ENCODE measurements at regions not wholly inside any gene's neighbourhood (a gene's known extent, or its start where the extent isn't known, plus 50 kb on each side); places are given as distances from the start of the nearest gene placed in this dataset.

GRCh38 chr2:240293557-240294461, 141.7 kb upstream of the GPC1 start:
- Histone ChIP-seq H3K4me1 (ENCODE audit: control insufficient read depth in 1 of 2, insufficient read depth in 2 of 2, low read depth in 1 of 2, low read length in 1 of 2) (peaks cover 0 to 5% of the 10 kb centered on the region in 2 experiments; a peak in 1 of 4 replicates), H4K20me1 (ENCODE audit: insufficient read depth) (no peaks in the 10 kb centered on the region), H3K27ac (ENCODE audit: low read depth in 2 of 2, low read length in 1 of 2) (no peak overlapping the region), H3K27me3 (ENCODE audit: insufficient read depth) (no peaks in the 10 kb centered on the region), H3K9me3 (no peaks in the 10 kb centered on the region), H3K36me3 (replicated peaks in 1 of 2; ENCODE audit: control insufficient read depth in 1 of 2, insufficient read depth in 2 of 2, low read length in 1 of 2) (no peaks in the 10 kb centered on the region), H2AFZ (ENCODE audit: low read depth) (no peak overlapping the region), H3K9me2 (no peaks in the 10 kb centered on the region), H3F3A (replicated peaks; ENCODE audit: insufficient read depth) (no peaks in the 10 kb centered on the region), H3K9ac (no peak overlapping the region), H3K4me2 (no peak overlapping the region), H3K4me3 (ENCODE audit: low read depth in 2 of 2, low read length in 1 of 2) (no peak overlapping the region), H3K79me2 (ENCODE audit: insufficient read depth) (no peaks in the 10 kb centered on the region)
- CTCF ChIA-PET = interaction anchor here (1.1 to 1.5 kb wide), 3 partner anchors 10 to 145 kb away, joined by 3 to 4 read pairs (median 3); no protein-coding TSS in a partner anchor
- peak; percentile 21 for DNase-seq
- POLR2A ChIA-PET = no interaction called here
- WGBS (ENCODE audit: low lambda C conversion rate) = 34% methylated on average over 8 of the region's 24 CpGs
- TF ChIP-seq TAF1 (IDR thresholded peaks at IDR 0.05; ENCODE audit: borderline replicate concordance, low read depth, low read length) = no peak
- TF ChIP-seq IRF3 (IDR thresholded peaks at IDR 0.05; ENCODE audit: low read depth, low read length) = no peak
- no peak for TF ChIP-seq YY1 (IDR thresholded peaks at IDR 0.05; ENCODE audit: low read depth)
- no peak for TF ChIP-seq JUND (IDR thresholded peaks at IDR 0.05)
- no peak for TF ChIP-seq POLR2AphosphoS5 (IDR thresholded peaks at IDR 0.05; ENCODE audit: low read depth, low read length)
- no peak for TF ChIP-seq NRF1 (IDR thresholded peaks at IDR 0.05; ENCODE audit: low read depth, low read length)
- TF ChIP-seq TCF12 (IDR thresholded peaks at IDR 0.05) = no peak
- no peak for TF ChIP-seq EZH2phosphoT487 (IDR thresholded peaks at IDR 0.05; ENCODE audit: borderline replicate concordance, low read depth)
- TF ChIP-seq FOXM1 (IDR thresholded peaks at IDR 0.05; ENCODE audit: low read depth) = no peak
- TF ChIP-seq ZBTB33 (IDR thresholded peaks at IDR 0.05; ENCODE audit: borderline replicate concordance, low read depth) = no peak
- TF ChIP-seq SIN3A (IDR thresholded peaks at IDR 0.05; ENCODE audit: borderline replicate concordance, low read depth, low read length) = no peak
- TF ChIP-seq RFX5 (IDR thresholded peaks at IDR 0.05; ENCODE audit: low read length) = no peak
- no peak for TF ChIP-seq EP300 (IDR thresholded peaks at IDR 0.05; ENCODE audit: borderline replicate concordance in 1 of 2, low read depth in 1 of 2, low read length in 1 of 2)
- TF ChIP-seq USF2 (IDR thresholded peaks at IDR 0.05; ENCODE audit: borderline replicate concordance, low read depth, low read length) = no peak
- TF ChIP-seq MAX (IDR thresholded peaks at IDR 0.05; ENCODE audit: low read depth) = no peak
- TF ChIP-seq MXI1 (IDR thresholded peaks at IDR 0.05; ENCODE audit: low read depth, low read length) = no peak
- TF ChIP-seq USF1 (IDR thresholded peaks at IDR 0.05; ENCODE audit: borderline replicate concordance, low read depth) = no peak
- no peak for TF ChIP-seq CHD2 (IDR thresholded peaks at IDR 0.05; ENCODE audit: low read length, partially characterized antibody)
- TF ChIP-seq GATA2 (CRISPR knock-in tag; IDR thresholded peaks at IDR 0.05) = no peak

Measured in SK-N-SH (cell line).